Panc1 (cell line): ENCODE measurements at regions not wholly inside any gene's neighbourhood (a gene's known extent, or its start where the extent isn't known, plus 50 kb on each side); places are given as distances from the start of the nearest gene placed in this dataset.

Experiments used
- ATAC-seq: fragments of 200-7000 bp; cut with Tn5 transposase; 2 replicates; pipeline ENCODE4 v1.9.1; 2020; ENCODE audit warnings: mild to moderate bottlenecking, moderate library complexity
- BruUV-seq: library from RNA; stranded (reverse); fragments of 400-500 nt; replicated peaks from 2 replicates; lab custom pipeline; 2021; lab: Mats Ljungman, UMichigan
- CTCF ChIA-PET: fragments of 300-600 bp; sonication (Branson Sonifier 250); formaldehyde crosslinking; loops from one replicate; lab custom pipeline; 2022; ENCODE audit warnings: antibody characterized with exemption; lab: Charles Lee
- POLR2A ChIA-PET: fragments of 300-600 bp; sonication (Branson Sonifier 250); formaldehyde crosslinking; loops from one replicate; lab custom pipeline; 2022; ENCODE audit warnings: antibody characterized with exemption; lab: Charles Lee
- DNase-seq: peaks from one replicate; pipeline ENCODE4 v3.0.0-alpha.2; 2010; ENCODE audit warnings: low read depth, low spot score
- H3K27ac ChIP-seq: 2 replicates; pipeline ENCODE4 v1.5.1; 2011; ENCODE audit warnings: mild to moderate bottlenecking, low read length, inconsistent platforms
- H3K27me3 ChIP-seq: fragments of 200-500 bp; sonication (Bioruptor generic); 2 replicates; pipeline ENCODE4 v1.6.0; 2014; ENCODE audit warnings: low read length, inconsistent platforms; ENCODE audit not compliant: control insufficient read depth, insufficient read depth
- H3K36me3 ChIP-seq: fragments of 200-500 bp; sonication (Bioruptor generic); 2 replicates; pipeline ENCODE4 v1.5.1; 2014; ENCODE audit warnings: inconsistent platforms, mild to moderate bottlenecking, low read length, moderate library complexity; ENCODE audit not compliant: control insufficient read depth, insufficient read depth
- H3K4me1 ChIP-seq: 2 replicates; pipeline ENCODE4 v1.5.1; 2011; ENCODE audit warnings: inconsistent platforms, mild to moderate bottlenecking, low read length, moderate library complexity; ENCODE audit not compliant: control insufficient read depth, insufficient read depth
- H3K4me3 ChIP-seq, 2 experiments: 2 replicates each; pipeline ENCODE4 v1.5.1; 2011 to 2012; ENCODE audit warnings: low read depth in 2 of 2, low read length in 2 of 2, mild to moderate bottlenecking in 2 of 2, inconsistent platforms in 1 of 2, moderate library complexity in 1 of 2
- H3K9me3 ChIP-seq: fragments of 200-500 bp; sonication (Bioruptor generic); 2 replicates; pipeline ENCODE4 v1.5.1; 2014; ENCODE audit warnings: low read depth, mild to moderate bottlenecking, inconsistent platforms, low read length, moderate library complexity; ENCODE audit not compliant: control insufficient read depth, insufficient read depth
- POLR2AphosphoS5 ChIP-seq: IDR thresholded peaks from 2 replicates; pipeline ENCODE4 v1.6.1; 2012; ENCODE audit warnings: mild to moderate bottlenecking, low read depth, low read length, moderate library complexity
- SIN3A ChIP-seq: IDR thresholded peaks from 2 replicates; pipeline ENCODE4 v1.6.1; 2012; ENCODE audit warnings: low read depth, mild to moderate bottlenecking, low read length, moderate library complexity, borderline replicate concordance; ENCODE audit not compliant: insufficient read depth
- TCF7L2 ChIP-seq: IDR thresholded peaks from 2 replicates; pipeline ENCODE4 v1.6.1; 2011; ENCODE audit warnings: mild to moderate bottlenecking, low read depth, low read length, inconsistent platforms
- in situ Hi-C: cut with HindIII; loops from 2 replicates; pipeline ENCODE4 v1.10.0; 2016; ENCODE audit warnings: low sequenced_read_pairs, low pct_unique_long_range_greater_than_20kb
- intact Hi-C: fragments of 100-400 bp; cut with micrococcal nuclease; formaldehyde crosslinking; loops from one replicate; pipeline ENCODE4 v1.10.0; 2022; ENCODE audit not compliant: unreplicated experiment
- TF ChIP-seq, protein P1 (sequence below): fragments of 450-650 bp; IDR thresholded peaks from 2 replicates; pipeline ENCODE4 v1.5.1; 2017; ENCODE audit warnings: mild to moderate bottlenecking
- TF ChIP-seq, protein P2 (sequence below), 2 experiments: IDR thresholded peaks; 2 replicates each; pipeline ENCODE4 v1.6.1; 2011 to 2012; ENCODE audit warnings: low read depth in 2 of 2, control low read depth in 1 of 2, low read length in 1 of 2, mild to moderate bottlenecking in 1 of 2, moderate library complexity in 1 of 2; ENCODE audit not compliant: insufficient read depth in 1 of 2

DNA sequence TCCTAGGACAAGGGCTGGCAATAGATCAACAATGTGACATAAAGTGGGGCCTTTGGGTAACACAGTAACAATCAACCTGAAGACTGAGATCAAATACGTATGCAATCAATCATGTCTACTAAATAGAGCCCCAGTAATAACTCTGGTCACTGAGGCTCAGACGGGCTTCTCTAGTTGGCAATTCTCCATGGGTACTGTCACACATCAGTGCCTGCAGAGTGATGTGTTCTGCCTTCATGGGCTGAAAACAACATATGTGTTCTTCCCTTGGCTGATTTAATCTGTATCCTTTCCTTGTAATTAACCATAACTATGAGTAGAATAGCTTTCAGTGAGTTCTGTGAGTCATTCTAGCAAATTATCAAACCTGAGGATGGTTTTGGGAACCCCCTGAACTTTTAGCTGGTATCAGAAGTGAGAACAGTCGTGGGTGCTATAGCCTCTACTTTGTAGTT, 113.6 kb downstream of the TMCO5A start:
- intact Hi-C loops (no loop called here), in situ Hi-C loops (no loop called here)
- Histone ChIP-seq H3K27ac (no peak overlapping the region), H3K36me3 (no peaks in the 10 kb centered on the region), H3K4me1 (no peaks in the 10 kb centered on the region), H3K9me3 (no peaks in the 10 kb centered on the region), H3K27me3 (no peaks in the 10 kb centered on the region), H3K4me3 (no peak overlapping the region)
- DNase-seq (no peak), ATAC-seq (no peak)
- POLR2A ChIA-PET: no interaction called here
- TF ChIP-seq POLR2AphosphoS5 (no peak), TCF7L2 (no peak), SIN3A (no peak)
- TF ChIP-seq, protein P1, sequence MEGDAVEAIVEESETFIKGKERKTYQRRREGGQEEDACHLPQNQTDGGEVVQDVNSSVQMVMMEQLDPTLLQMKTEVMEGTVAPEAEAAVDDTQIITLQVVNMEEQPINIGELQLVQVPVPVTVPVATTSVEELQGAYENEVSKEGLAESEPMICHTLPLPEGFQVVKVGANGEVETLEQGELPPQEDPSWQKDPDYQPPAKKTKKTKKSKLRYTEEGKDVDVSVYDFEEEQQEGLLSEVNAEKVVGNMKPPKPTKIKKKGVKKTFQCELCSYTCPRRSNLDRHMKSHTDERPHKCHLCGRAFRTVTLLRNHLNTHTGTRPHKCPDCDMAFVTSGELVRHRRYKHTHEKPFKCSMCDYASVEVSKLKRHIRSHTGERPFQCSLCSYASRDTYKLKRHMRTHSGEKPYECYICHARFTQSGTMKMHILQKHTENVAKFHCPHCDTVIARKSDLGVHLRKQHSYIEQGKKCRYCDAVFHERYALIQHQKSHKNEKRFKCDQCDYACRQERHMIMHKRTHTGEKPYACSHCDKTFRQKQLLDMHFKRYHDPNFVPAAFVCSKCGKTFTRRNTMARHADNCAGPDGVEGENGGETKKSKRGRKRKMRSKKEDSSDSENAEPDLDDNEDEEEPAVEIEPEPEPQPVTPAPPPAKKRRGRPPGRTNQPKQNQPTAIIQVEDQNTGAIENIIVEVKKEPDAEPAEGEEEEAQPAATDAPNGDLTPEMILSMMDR: no peak
- TF ChIP-seq, protein P2, sequence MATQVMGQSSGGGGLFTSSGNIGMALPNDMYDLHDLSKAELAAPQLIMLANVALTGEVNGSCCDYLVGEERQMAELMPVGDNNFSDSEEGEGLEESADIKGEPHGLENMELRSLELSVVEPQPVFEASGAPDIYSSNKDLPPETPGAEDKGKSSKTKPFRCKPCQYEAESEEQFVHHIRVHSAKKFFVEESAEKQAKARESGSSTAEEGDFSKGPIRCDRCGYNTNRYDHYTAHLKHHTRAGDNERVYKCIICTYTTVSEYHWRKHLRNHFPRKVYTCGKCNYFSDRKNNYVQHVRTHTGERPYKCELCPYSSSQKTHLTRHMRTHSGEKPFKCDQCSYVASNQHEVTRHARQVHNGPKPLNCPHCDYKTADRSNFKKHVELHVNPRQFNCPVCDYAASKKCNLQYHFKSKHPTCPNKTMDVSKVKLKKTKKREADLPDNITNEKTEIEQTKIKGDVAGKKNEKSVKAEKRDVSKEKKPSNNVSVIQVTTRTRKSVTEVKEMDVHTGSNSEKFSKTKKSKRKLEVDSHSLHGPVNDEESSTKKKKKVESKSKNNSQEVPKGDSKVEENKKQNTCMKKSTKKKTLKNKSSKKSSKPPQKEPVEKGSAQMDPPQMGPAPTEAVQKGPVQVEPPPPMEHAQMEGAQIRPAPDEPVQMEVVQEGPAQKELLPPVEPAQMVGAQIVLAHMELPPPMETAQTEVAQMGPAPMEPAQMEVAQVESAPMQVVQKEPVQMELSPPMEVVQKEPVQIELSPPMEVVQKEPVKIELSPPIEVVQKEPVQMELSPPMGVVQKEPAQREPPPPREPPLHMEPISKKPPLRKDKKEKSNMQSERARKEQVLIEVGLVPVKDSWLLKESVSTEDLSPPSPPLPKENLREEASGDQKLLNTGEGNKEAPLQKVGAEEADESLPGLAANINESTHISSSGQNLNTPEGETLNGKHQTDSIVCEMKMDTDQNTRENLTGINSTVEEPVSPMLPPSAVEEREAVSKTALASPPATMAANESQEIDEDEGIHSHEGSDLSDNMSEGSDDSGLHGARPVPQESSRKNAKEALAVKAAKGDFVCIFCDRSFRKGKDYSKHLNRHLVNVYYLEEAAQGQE (IDR thresholded peaks at IDR 0.05; ENCODE audit: insufficient read depth in 1 of 2, low read depth in 2 of 2, low read length in 1 of 2): no peak
- CTCF ChIA-PET: no interaction called here
- no TSS peak for BruUV-seq

DNA sequence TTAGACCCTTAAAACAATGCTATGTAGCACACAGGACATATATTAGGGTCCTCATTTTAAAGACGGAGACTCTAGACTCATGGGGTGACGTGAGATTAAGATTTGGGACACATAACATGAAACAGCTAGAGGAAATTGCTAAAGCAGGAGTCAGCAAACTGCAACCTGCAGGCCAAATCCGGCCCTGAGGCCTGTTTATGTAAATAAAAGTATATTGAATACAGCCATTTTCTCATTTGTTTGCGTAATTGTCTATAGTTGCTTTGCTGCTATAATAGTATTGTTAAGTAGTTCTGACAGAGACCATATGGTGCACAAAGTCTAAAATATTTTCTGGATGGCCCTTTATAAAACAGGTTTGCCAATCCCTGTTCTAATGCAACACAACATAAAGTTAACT, 115.5 kb downstream of the TMCO5A start:
- CTCF ChIA-PET: no interaction called here
- no peaks in the 10 kb centered on the region for H3K27me3 ChIP-seq
- in situ Hi-C loops (no loop called here), intact Hi-C loops (loop anchor here (1.0 kb wide), 1 partner anchor 25 kb away; no protein-coding TSS in a partner anchor)
- no peak for ATAC-seq
- H3K4me3 ChIP-seq: no peak overlapping the region
- BruUV-seq: no TSS peak
- no peak for DNase-seq
- POLR2A ChIA-PET: no interaction called here
- H3K36me3 ChIP-seq: no peaks in the 10 kb centered on the region
- TF ChIP-seq POLR2AphosphoS5 (no peak), SIN3A (no peak), TCF7L2 (no peak)
- TF ChIP-seq, protein P2 (IDR thresholded peaks at IDR 0.05; ENCODE audit: insufficient read depth in 1 of 2, low read depth in 2 of 2, low read length in 1 of 2): no peak
- TF ChIP-seq, protein P1: no peak
- H3K27ac ChIP-seq: no peak overlapping the region
- H3K4me1 ChIP-seq: no peaks in the 10 kb centered on the region
- H3K9me3 ChIP-seq: no peaks in the 10 kb centered on the region
